ENCODE measurements at regions not wholly inside any gene's neighbourhood (a gene's known extent, or its start where the extent isn't known, plus 50 kb on each side); places are given as distances from the start of the nearest gene placed in this dataset.

DNA sequence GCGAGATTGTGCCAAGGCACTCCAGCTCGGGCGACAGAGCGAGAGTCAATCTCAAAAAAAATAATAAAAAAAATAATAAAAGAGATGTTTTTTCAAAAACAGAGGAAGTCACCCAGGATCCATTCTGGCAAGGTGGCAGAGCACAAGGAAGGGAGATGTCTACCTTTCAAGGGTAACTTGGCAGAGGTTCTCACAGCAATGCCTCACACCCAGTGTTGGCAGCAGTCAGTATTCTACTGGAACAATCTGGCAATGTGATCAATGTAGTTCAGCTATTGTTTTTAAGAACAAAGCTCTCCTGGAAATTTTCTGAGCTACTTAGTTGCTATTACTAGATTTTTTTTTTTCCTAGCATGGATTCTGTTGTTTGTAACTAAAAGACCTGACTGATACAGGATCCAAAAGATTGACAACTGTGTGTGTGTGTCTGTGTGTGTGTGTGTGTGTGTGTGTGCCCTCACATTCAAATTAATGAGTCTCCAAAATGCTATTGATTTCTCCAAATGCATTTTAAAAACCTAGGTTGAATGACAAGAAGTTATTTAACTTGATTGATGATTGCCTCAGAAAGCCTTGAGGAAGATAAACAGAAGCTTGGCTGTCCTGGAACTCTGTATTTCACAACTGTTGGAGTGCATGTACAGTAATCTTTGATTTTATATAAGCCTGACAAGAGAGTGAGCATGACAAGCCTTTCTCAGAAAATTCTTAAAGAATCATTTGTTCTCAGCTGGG lies 114.1 kb upstream of the RREB1 start:
- CTCF ChIA-PET, result no interaction called here
- intact Hi-C loops (cut with micrococcal nuclease), result no loop called here
- ATAC-seq (no peak), DNase-seq (no peak)
- TF ChIP-seq, protein P1, sequence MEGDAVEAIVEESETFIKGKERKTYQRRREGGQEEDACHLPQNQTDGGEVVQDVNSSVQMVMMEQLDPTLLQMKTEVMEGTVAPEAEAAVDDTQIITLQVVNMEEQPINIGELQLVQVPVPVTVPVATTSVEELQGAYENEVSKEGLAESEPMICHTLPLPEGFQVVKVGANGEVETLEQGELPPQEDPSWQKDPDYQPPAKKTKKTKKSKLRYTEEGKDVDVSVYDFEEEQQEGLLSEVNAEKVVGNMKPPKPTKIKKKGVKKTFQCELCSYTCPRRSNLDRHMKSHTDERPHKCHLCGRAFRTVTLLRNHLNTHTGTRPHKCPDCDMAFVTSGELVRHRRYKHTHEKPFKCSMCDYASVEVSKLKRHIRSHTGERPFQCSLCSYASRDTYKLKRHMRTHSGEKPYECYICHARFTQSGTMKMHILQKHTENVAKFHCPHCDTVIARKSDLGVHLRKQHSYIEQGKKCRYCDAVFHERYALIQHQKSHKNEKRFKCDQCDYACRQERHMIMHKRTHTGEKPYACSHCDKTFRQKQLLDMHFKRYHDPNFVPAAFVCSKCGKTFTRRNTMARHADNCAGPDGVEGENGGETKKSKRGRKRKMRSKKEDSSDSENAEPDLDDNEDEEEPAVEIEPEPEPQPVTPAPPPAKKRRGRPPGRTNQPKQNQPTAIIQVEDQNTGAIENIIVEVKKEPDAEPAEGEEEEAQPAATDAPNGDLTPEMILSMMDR (IDR thresholded peaks at IDR 0.05), result no peak
- H3K4me1 Mint-ChIP-seq (ENCODE audit: low read depth), result no peaks in the 10 kb centered on the region
- no peak overlapping the region for H3K4me3 Mint-ChIP-seq
- no peaks in the 10 kb centered on the region for H3K36me3 Mint-ChIP-seq (ENCODE audit: low read depth)
- H3K27ac Mint-ChIP-seq, result no peak overlapping the region
- H3K9me3 Mint-ChIP-seq, result no peaks in the 10 kb centered on the region
- no peaks in the 10 kb centered on the region for H3K27me3 Mint-ChIP-seq
- POLR2A ChIA-PET, result no interaction called here

DNA sequence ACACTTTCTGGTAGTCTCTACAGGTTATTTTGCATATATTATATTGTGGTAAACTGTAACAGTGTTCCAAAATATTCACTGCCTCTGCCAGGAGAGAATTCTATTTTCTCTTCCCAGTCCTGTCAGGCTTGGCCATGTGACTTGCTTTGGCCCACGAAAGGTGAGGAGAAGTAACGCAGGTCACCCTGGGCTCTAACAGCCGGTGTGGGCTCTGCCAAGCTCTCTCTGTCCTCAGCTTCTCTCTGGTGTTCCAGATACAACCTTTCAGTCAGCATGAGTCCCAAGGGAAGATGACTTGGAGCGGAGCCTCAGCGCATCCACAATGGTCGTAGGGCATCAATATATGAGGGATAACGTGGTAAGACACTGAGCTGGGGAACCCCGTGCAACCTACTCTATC lies 113.0 kb upstream of the RREB1 start:
- H3K36me3 Mint-ChIP-seq (ENCODE audit: low read depth), result no peaks in the 10 kb centered on the region
- H3K9me3 Mint-ChIP-seq, result no peaks in the 10 kb centered on the region
- no peak overlapping the region for H3K27ac Mint-ChIP-seq
- intact Hi-C loops (cut with micrococcal nuclease), result no loop called here
- H3K4me3 Mint-ChIP-seq, result no peak overlapping the region
- ATAC-seq (no peak), DNase-seq (no peak)
- H3K27me3 Mint-ChIP-seq, result no peaks in the 10 kb centered on the region
- TF ChIP-seq, protein P1 (IDR thresholded peaks at IDR 0.05), result no peak
- ChIA-PET POLR2A (no interaction called here), CTCF (no interaction called here)
- H3K4me1 Mint-ChIP-seq (ENCODE audit: low read depth), result no peaks in the 10 kb centered on the region

DNA sequence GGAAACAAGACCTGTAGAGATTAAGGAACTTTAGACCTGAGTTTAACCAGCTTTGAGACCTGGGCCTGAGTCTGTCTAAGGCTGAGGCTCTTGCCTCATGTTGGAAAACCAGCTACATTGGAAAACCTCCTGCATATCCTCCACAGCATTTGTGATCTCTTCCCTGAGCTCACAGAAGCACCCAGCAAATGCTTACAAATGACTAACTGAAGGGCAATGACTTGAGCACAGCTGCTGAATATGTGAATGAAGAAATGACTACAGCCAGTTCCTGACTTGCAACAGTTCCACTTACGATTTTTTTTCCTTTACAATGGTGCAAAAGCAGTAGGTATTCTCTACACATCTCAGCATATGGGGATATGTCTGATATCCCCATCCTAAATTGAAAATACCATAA lies 112.4 kb upstream of the RREB1 start:
- DNase-seq (no peak), ATAC-seq (no peak)
- Mint-ChIP-seq H3K9me3 (no peaks in the 10 kb centered on the region), H3K27ac (no peak overlapping the region), H3K4me3 (no peak overlapping the region), H3K27me3 (no peaks in the 10 kb centered on the region), H3K4me1 (ENCODE audit: low read depth) (no peaks in the 10 kb centered on the region), H3K36me3 (ENCODE audit: low read depth) (no peaks in the 10 kb centered on the region)
- POLR2A ChIA-PET, result interaction anchor here (0.6 kb wide), 1 partner anchor 1429 kb away, joined by 3 read pairs; no protein-coding TSS in a partner anchor
- CTCF ChIA-PET, result no interaction called here
- intact Hi-C loops (cut with micrococcal nuclease), result no loop called here
- TF ChIP-seq, protein P1 (IDR thresholded peaks at IDR 0.05), result no peak

DNA sequence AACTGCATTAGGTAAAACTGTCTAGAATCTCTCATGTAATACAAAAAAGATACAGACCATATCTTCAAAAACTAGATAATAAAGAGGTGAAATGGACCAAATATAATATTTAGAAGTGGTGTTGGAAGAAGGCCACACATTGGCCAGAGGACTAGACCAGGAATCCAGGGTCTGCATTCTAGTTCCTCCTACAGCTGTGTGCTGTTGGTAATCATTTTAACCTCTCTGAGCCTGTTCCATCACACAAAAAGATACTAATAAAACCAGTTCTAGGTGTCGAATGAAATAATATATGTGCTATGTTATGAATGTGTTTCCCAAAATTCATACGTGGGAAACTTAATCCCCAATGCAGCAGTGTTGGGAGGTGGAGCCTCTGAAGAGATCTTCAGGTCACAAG lies 111.6 kb upstream of the RREB1 start:
- CTCF ChIA-PET, result interaction anchor here (0.8 kb wide), 1 partner anchor 12 kb away, joined by 3 read pairs; no protein-coding TSS in a partner anchor
- H3K4me1 Mint-ChIP-seq (ENCODE audit: low read depth), result no peaks in the 10 kb centered on the region
- TF ChIP-seq, protein P1 (IDR thresholded peaks at IDR 0.05), result no peak
- intact Hi-C loops (cut with micrococcal nuclease), result no loop called here
- peaks cover 3% of the 10 kb centered on the region for H3K9me3 Mint-ChIP-seq
- no peak for DNase-seq
- H3K27ac Mint-ChIP-seq, result no peak overlapping the region
- H3K4me3 Mint-ChIP-seq, result no peak overlapping the region
- POLR2A ChIA-PET, result interaction anchor here (0.6 kb wide), 1 partner anchor 1429 kb away, joined by 3 read pairs; no protein-coding TSS in a partner anchor
- no peaks in the 10 kb centered on the region for H3K27me3 Mint-ChIP-seq
- ATAC-seq, result no peak
- no peaks in the 10 kb centered on the region for H3K36me3 Mint-ChIP-seq (ENCODE audit: low read depth)

DNA sequence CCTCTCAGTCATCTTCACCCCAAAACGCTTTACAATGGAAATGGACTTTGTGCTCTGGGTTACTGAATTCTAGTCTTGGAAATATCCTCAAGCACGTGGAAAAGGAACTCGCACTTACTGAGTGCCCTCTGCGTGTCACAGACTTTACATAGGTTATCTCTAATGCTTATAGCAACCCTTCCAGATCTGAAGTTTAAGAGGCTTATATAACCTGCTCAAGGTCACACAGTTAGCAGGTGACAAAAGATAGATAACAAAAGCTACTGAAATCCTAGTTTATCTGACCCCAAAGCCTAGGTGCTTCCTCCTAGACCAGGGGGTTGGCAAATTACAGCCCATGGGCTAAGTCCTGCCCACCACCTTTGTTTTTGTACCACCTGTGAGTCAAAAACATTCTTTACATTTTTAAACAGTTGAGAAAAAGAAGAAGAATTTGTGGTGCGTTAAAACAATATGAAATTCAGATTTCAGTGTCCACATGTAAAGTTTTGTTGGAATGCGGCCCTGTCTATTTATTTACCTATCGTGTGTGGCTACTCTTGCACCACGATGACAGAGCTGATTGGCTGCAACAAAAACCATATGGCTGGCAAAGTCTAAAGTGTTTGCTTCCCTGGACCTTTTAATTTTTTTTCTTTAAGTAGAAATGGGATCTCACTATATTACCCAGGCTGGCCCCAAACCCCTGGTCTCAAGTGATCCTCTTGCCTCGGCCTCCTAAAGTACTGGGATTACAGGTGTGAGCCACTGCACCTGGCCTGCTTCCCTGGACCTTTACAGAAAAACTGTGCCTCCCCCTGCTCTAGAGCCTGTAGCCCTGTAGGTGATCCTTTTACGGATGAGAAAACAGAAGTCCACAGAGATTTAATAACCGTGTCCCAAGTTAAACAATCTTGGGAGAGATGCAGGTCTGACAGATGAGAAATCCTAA lies 110.2 kb upstream of the RREB1 start:
- no peaks in the 10 kb centered on the region for H3K36me3 Mint-ChIP-seq (ENCODE audit: low read depth)
- no peaks in the 10 kb centered on the region for H3K27me3 Mint-ChIP-seq
- no peak for ATAC-seq
- DNase-seq, result no peak
- no peaks in the 10 kb centered on the region for H3K4me1 Mint-ChIP-seq (ENCODE audit: low read depth)
- H3K27ac Mint-ChIP-seq, result no peak overlapping the region
- TF ChIP-seq, protein P1 (IDR thresholded peaks at IDR 0.05), result no peak
- ChIA-PET CTCF (no interaction called here), POLR2A (no interaction called here)
- no peak overlapping the region for H3K4me3 Mint-ChIP-seq
- H3K9me3 Mint-ChIP-seq, result peaks cover 3% of the 10 kb centered on the region
- intact Hi-C loops (cut with micrococcal nuclease), result no loop called here

All from activated CD8-positive, alpha-beta T cell treated with anti-CD3 and anti-CD28 coated beads for 36 hours (primary cell).